ENCODE measurements at regions not wholly inside any gene's neighbourhood (a gene's known extent, or its start where the extent isn't known, plus 50 kb on each side); places are given as distances from the start of the nearest gene placed in this dataset.
A peak's percentile ranks its signal among the peaks of the same experiment; 100 is the strongest.

DNA sequence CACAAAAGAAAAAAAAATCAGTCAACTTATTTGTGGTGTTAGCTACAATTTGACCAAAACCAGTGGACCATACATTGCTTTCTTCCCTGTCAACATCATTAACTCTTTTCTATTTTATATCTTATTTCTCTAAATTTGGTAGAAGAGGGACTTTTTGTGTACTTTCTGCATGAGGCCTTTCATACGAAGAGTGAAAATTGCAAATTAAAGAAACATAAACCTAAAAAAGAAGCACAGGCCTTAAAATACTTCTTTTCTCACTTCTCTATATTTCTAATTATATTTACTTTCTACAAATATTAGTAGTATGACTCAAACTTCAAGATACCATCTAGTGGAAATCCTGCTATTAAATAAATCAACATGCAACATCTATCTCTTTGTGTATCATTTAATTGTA lies 1073.4 kb upstream of the ZEB2 start:
- DNase-seq (ENCODE audit: low read depth): no peak
- no peak overlapping the region for H3K4me3 ChIP-seq (ENCODE audit: low read length)
- TF ChIP-seq, protein P1, sequence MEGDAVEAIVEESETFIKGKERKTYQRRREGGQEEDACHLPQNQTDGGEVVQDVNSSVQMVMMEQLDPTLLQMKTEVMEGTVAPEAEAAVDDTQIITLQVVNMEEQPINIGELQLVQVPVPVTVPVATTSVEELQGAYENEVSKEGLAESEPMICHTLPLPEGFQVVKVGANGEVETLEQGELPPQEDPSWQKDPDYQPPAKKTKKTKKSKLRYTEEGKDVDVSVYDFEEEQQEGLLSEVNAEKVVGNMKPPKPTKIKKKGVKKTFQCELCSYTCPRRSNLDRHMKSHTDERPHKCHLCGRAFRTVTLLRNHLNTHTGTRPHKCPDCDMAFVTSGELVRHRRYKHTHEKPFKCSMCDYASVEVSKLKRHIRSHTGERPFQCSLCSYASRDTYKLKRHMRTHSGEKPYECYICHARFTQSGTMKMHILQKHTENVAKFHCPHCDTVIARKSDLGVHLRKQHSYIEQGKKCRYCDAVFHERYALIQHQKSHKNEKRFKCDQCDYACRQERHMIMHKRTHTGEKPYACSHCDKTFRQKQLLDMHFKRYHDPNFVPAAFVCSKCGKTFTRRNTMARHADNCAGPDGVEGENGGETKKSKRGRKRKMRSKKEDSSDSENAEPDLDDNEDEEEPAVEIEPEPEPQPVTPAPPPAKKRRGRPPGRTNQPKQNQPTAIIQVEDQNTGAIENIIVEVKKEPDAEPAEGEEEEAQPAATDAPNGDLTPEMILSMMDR (conservative IDR thresholded peaks at IDR 0.05; ENCODE audit: low read length): no peak

DNA sequence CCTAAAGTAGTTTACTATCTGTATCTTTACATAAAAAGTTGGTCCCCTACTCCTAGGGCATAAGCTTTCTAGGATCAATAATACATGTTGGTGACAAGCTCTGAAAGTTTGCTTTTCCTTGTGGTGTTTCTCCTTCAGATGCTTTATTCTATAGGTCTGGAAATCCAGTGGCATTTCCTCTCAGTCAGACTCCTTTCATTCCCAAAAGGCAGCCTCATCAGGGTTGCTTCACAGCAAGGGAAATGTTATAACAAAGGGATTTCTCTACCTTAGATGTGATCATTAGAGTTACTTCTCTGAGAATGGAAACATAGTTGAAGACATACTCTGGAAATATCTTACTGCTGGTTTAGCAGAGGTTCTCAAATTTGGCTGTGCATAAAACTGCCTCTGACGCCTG lies 1072.4 kb upstream of the ZEB2 start:
- H3K4me3 ChIP-seq (ENCODE audit: low read length): no peak overlapping the region
- peak; percentile 13 for DNase-seq (ENCODE audit: low read depth)
- TF ChIP-seq, protein P1 (conservative IDR thresholded peaks at IDR 0.05; ENCODE audit: low read length): no peak

DNA sequence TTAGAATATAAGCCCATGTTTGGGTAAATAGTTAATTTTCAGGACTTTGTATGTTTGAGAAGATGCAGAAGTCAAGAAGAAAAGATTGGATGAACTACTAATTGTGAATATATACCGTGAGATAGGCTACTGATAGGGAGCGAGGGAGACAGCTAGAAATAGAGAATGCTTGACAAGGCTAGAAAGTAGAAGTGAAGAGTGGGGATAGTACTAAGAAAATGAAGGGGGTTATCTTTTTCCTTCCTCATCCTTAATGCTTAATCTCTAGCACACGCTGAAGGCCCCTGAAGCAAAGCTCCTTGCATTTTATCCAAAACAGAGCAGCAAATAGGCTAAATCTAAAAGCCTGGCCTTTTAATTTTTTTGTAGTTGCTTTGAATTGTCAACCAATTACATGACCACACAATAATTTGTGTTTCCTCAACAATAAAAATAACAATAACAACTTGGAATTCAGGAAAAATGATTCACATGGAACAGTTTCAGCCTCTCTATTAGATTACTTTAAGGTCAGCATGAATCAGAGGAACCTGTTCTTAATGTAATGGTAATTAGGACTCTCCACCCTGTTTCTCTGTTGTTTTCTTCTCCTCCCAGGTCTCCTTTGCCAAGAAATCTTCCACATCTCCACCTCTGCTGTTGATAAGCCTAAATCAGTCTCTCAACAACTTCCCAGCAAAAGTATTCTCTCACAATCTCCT lies 1071.3 kb upstream of the ZEB2 start:
- H3K4me3 ChIP-seq (ENCODE audit: low read length): no peak overlapping the region
- TF ChIP-seq, protein P1 (conservative IDR thresholded peaks at IDR 0.05; ENCODE audit: low read length): no peak
- DNase-seq (ENCODE audit: low read depth): peak; percentile 7

DNA sequence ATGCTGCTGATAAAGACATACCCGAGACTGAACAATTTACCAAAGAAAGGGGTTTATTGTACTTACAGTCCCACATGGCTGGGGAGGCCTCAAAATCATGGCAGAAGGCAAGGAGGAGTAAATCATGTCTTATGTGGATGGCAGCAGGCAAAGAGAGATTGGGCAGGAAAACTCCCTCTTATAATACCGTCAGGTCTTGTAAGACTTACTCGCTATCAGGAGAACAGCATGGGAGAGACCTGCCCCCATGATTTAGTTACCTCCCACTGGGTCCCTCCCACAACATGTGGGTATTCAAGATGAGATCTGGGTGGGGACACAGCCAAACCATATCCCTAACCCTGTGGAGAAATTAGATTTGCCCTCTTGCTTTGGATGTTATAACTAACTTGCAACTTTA lies 1068.0 kb upstream of the ZEB2 start:
- H3K4me3 ChIP-seq (ENCODE audit: low read length): no peak overlapping the region
- no peak for DNase-seq (ENCODE audit: low read depth)
- TF ChIP-seq, protein P1 (conservative IDR thresholded peaks at IDR 0.05; ENCODE audit: low read length): no peak

DNA sequence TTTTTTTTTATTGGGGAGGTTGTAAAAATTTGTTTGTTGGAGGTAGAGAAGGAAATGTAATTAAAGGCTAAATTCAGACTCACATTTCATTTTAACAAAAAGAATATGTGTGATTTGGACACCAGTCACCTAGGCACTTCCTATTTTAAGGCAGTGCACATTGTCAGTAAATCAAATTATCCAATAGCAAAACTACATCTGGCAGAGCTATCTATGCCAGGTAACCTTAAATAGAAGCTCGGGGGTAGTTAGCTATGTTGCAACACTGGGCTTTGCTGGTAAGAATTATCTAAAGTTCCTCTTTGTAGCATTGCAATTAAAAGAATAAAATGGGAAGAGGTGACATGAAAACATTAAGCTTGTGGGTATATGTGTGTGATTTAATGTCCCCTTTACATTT lies 1064.4 kb upstream of the ZEB2 start:
- DNase-seq (ENCODE audit: low read depth): no peak
- H3K4me3 ChIP-seq (ENCODE audit: low read length): no peak overlapping the region
- TF ChIP-seq, protein P1 (conservative IDR thresholded peaks at IDR 0.05; ENCODE audit: low read length): no peak

DNA sequence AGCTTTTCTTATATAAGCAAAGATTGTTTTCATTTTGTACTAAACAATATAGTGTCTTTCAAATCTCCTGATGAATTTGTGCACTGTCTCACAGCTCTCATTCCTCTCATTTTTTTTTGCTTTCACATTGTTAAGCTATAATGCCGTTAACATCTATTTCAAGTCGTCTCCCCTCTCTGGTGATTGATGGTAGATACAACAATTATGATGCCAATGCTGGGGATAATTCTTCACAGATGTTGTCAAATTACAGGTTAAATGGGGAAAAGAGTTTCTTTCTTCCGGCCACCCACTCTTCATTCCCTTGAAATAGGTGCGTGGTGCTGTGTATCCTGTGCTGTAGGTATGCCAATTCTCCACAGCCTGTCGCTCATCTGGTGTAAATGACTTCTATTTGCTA lies 1053.7 kb upstream of the ZEB2 start:
- no peak for DNase-seq (ENCODE audit: low read depth)
- no peak overlapping the region for H3K4me3 ChIP-seq (ENCODE audit: low read length)
- TF ChIP-seq, protein P1 (conservative IDR thresholded peaks at IDR 0.05; ENCODE audit: low read length): no peak

DNA sequence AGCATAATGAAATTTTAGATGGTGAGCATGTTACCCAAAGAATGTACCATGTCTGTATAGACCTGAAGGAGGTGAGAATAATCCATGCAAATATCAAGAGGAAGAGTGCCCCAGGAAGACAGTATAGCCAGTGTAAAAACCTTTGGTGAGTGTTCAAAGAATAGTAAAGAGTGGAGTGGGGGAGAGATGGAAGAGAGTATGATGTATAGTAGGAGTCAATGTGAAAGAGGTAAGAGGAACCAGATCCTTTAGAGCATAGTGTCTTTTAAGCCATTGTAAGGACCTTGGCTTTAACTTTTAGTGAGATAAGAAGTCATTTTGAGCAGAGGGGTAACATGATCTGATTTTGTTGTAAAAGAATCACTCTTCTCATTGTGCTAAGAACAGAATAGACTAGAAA lies 1052.3 kb upstream of the ZEB2 start:
- H3K4me3 ChIP-seq (ENCODE audit: low read length): no peak overlapping the region
- no peak for DNase-seq (ENCODE audit: low read depth)
- TF ChIP-seq, protein P1 (conservative IDR thresholded peaks at IDR 0.05; ENCODE audit: low read length): no peak
